ENCODE measurements at regions not wholly inside any gene's neighbourhood (a gene's known extent, or its start where the extent isn't known, plus 50 kb on each side); places are given as distances from the start of the nearest gene placed in this dataset.

DNA sequence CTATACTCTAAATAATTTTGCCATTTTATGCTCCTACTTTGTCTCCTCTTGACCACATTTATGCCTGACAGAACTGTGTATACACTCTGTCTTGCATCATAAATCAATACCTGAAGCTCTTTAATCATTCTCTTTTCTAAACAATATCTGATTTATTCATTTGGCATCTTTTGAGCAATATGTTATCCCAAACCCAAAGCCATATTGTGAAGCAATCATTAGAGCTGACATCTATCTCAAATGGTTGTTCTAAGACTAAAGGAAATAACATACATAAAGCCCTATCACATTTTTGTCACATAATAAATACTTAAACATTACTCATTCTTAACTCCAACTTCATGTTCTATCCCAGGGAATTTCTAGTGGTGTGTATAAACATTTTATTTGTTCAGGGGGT lies 717.6 kb downstream of the SORCS1 start:
- in situ Hi-C loops (cut with MboI; ENCODE audit: low pct_unique_long_range_greater_than_20kb, low sequenced_read_pairs, unreplicated experiment) = no loop called here

GRCh38 chr10:106442223-106442622 lies 722.3 kb downstream of the SORCS1 start:
- in situ Hi-C loops (cut with MboI; ENCODE audit: low pct_unique_long_range_greater_than_20kb, low sequenced_read_pairs, unreplicated experiment) = no loop called here
- no peak for DNase-seq (ENCODE audit: low spot score)
- TF ChIP-seq CTCF (IDR thresholded peaks at IDR 0.05; ENCODE audit: extremely low read depth, insufficient read depth, missing control alignments) = no peak

More for the DNA sequence above, 717.6 kb downstream of the SORCS1 start:
- no peak for TF ChIP-seq CTCF (IDR thresholded peaks at IDR 0.05; ENCODE audit: extremely low read depth, insufficient read depth, missing control alignments)
- no peak for DNase-seq (ENCODE audit: low spot score)

GRCh38 chr10:106440767-106441166 lies 723.7 kb downstream of the SORCS1 start:
- DNase-seq (ENCODE audit: low spot score) = no peak
- in situ Hi-C loops (cut with MboI; ENCODE audit: low pct_unique_long_range_greater_than_20kb, low sequenced_read_pairs, unreplicated experiment) = no loop called here
- no peak for TF ChIP-seq CTCF (IDR thresholded peaks at IDR 0.05; ENCODE audit: extremely low read depth, insufficient read depth, missing control alignments)

DNA sequence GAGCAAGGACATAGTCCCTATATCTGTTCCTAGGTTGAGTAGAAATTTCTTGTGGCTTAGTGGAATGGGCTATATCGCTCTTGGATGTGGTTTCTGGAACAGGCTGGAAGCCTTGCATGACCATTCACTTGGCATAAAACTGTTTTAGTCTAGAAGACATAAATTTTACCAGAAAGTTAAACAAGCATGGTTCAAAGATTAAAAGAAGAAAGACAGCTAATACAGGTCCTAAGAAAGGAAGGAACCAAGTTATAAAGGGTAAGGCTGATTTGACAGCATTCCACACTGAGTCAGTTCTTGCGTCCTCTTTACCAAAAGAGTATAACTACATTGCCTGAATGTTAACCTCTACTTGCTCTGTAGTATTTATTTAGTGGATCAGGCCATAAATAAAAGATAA lies 724.2 kb downstream of the SORCS1 start:
- in situ Hi-C loops (cut with MboI; ENCODE audit: low pct_unique_long_range_greater_than_20kb, low sequenced_read_pairs, unreplicated experiment) = no loop called here
- TF ChIP-seq CTCF (IDR thresholded peaks at IDR 0.05; ENCODE audit: extremely low read depth, insufficient read depth, missing control alignments) = no peak
- DNase-seq (ENCODE audit: low spot score) = no peak

DNA sequence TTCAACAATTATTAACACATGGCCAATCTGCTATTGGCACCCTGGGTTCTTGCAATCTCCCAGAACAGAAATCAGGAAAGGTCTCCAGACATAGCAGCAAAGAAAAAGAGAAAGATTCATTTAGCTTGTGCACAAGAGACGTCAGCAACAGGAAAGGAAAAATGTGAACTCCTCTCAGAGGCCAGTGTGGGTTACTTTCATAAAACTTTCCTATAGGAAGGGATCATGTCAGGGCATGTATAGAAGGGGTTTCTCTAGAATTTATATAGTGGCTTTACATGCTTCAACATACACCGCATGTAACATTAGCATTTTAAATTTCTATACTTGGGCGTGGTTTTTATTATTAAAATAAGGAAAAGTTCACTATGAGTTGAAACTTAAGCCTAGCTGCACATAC lies 725.1 kb downstream of the SORCS1 start:
- in situ Hi-C loops (cut with MboI; ENCODE audit: low pct_unique_long_range_greater_than_20kb, low sequenced_read_pairs, unreplicated experiment) = no loop called here
- DNase-seq (ENCODE audit: low spot score) = no peak
- no peak for TF ChIP-seq CTCF (IDR thresholded peaks at IDR 0.05; ENCODE audit: extremely low read depth, insufficient read depth, missing control alignments)

- TF ChIP-seq CTCF (IDR thresholded peaks at IDR 0.05; ENCODE audit: extremely low read depth, insufficient read depth, missing control alignments) = no peak
- in situ Hi-C loops (cut with MboI; ENCODE audit: low pct_unique_long_range_greater_than_20kb, low sequenced_read_pairs, unreplicated experiment) = no loop called here
- DNase-seq (ENCODE audit: low spot score) = no peak
Measured at GRCh38 chr10:106438386-106438785, 726.1 kb downstream of the SORCS1 start.

- in situ Hi-C loops (cut with MboI; ENCODE audit: low pct_unique_long_range_greater_than_20kb, low sequenced_read_pairs, unreplicated experiment) = no loop called here
- no peak for TF ChIP-seq CTCF (IDR thresholded peaks at IDR 0.05; ENCODE audit: extremely low read depth, insufficient read depth, missing control alignments)
Measured at GRCh38 chr10:106436123-106436715, 728.3 kb downstream of the SORCS1 start.

More at GRCh38 chr10:106436123-106436715, 728.3 kb downstream of the SORCS1 start:
- DNase-seq (ENCODE audit: low spot score) = no peak

Data from GM13977 (cell line).